Fibroblast of lung (primary cell): ENCODE measurements at regions not wholly inside any gene's neighbourhood (a gene's known extent, or its start where the extent isn't known, plus 50 kb on each side); places are given as distances from the start of the nearest gene placed in this dataset.

Experiments used
- EZH2 ChIP-seq: IDR thresholded peaks from 2 replicates; pipeline ENCODE4 v1.5.1; 2012; ENCODE audit warnings: low read length, control low read depth, mild to moderate bottlenecking; ENCODE audit errors: missing control alignments
- TF ChIP-seq, protein P1 (sequence below), 2 donors: IDR thresholded peaks in 1 of 2; conservative IDR thresholded peaks in 1 of 2; 1 replicate in 1 of 2; 2 replicates in 1 of 2; pipeline ENCODE4 v1.5.1; 2011 to 2012; ENCODE audit warnings: low read length in 2 of 2, control low read depth in 1 of 2, inconsistent platforms in 1 of 2, low read depth in 1 of 2, mild to moderate bottlenecking in 1 of 2

GRCh38 chr3:178392511-178392926 lies 143.7 kb upstream of the KCNMB2 start:
- TF ChIP-seq, protein P1, sequence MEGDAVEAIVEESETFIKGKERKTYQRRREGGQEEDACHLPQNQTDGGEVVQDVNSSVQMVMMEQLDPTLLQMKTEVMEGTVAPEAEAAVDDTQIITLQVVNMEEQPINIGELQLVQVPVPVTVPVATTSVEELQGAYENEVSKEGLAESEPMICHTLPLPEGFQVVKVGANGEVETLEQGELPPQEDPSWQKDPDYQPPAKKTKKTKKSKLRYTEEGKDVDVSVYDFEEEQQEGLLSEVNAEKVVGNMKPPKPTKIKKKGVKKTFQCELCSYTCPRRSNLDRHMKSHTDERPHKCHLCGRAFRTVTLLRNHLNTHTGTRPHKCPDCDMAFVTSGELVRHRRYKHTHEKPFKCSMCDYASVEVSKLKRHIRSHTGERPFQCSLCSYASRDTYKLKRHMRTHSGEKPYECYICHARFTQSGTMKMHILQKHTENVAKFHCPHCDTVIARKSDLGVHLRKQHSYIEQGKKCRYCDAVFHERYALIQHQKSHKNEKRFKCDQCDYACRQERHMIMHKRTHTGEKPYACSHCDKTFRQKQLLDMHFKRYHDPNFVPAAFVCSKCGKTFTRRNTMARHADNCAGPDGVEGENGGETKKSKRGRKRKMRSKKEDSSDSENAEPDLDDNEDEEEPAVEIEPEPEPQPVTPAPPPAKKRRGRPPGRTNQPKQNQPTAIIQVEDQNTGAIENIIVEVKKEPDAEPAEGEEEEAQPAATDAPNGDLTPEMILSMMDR (conservative IDR thresholded peaks at IDR 0.05 in 1 of 2, IDR thresholded peaks at IDR 0.05 in 1 of 2; ENCODE audit: low read depth in 1 of 2, low read length in 2 of 2): no peak
- TF ChIP-seq EZH2: no peak
